ENCODE measurements at regions not wholly inside any gene's neighbourhood (a gene's known extent, or its start where the extent isn't known, plus 50 kb on each side); places are given as distances from the start of the nearest gene placed in this dataset.

GRCh38 chr2:196276421-196276820 lies 105.0 kb upstream of the STK17B start:
- TF ChIP-seq, protein P1, sequence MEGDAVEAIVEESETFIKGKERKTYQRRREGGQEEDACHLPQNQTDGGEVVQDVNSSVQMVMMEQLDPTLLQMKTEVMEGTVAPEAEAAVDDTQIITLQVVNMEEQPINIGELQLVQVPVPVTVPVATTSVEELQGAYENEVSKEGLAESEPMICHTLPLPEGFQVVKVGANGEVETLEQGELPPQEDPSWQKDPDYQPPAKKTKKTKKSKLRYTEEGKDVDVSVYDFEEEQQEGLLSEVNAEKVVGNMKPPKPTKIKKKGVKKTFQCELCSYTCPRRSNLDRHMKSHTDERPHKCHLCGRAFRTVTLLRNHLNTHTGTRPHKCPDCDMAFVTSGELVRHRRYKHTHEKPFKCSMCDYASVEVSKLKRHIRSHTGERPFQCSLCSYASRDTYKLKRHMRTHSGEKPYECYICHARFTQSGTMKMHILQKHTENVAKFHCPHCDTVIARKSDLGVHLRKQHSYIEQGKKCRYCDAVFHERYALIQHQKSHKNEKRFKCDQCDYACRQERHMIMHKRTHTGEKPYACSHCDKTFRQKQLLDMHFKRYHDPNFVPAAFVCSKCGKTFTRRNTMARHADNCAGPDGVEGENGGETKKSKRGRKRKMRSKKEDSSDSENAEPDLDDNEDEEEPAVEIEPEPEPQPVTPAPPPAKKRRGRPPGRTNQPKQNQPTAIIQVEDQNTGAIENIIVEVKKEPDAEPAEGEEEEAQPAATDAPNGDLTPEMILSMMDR (IDR thresholded peaks at IDR 0.05): no peak
- TF ChIP-seq POLR2A (IDR thresholded peaks at IDR 0.05): no peak
- TF ChIP-seq POLR2AphosphoS5 (IDR thresholded peaks at IDR 0.05): no peak
